OCI-LY3 (cell line): ENCODE measurements at regions not wholly inside any gene's neighbourhood (a gene's known extent, or its start where the extent isn't known, plus 50 kb on each side); places are given as distances from the start of the nearest gene placed in this dataset.

ENCODE experiments used
- H2AFZ ChIP-seq: fragments of 200-600, 300-600 bp; shearing (Covaris generic); 2 replicates; pipeline ENCODE4 v1.6.0; 2014; ENCODE audit warnings: antibody characterized with exemption, low read depth, low read length
- H3K27ac ChIP-seq: fragments of 200-600, 300-600 bp; sonication (generic); 2 replicates; pipeline ENCODE4 v1.5.1; 2014; ENCODE audit warnings: mild to moderate bottlenecking, low read length, moderate library complexity, mixed read lengths
- H3K27me3 ChIP-seq: fragments of 200-600, 300-600 bp; sonication (generic); 2 replicates; pipeline ENCODE4 v1.6.1; 2014; ENCODE audit warnings: low read depth, low read length, mixed read lengths
- H3K36me3 ChIP-seq: fragments of 200-600, 300-600 bp; sonication (generic); replicated peaks from 2 replicates; pipeline ENCODE3; 2014; ENCODE audit warnings: low read depth, low read length, mixed read lengths
- H3K4me1 ChIP-seq: fragments of 300-600, 200-600 bp; sonication (generic); 2 replicates; pipeline ENCODE4 v1.6.1; 2014; ENCODE audit warnings: low read length, mixed read lengths
- H3K4me2 ChIP-seq: fragments of 200-600, 300-600 bp; sonication (generic); 2 replicates; pipeline ENCODE4 v1.6.1; 2014; ENCODE audit warnings: low read length, mixed read lengths
- H3K4me3 ChIP-seq: fragments of 300-600, 200-600 bp; sonication (generic); 2 replicates; pipeline ENCODE4 v1.5.1; 2014; ENCODE audit warnings: antibody characterized with exemption, mild to moderate bottlenecking, low read length, moderate library complexity
- H3K79me2 ChIP-seq: fragments of 300-600, 200-600 bp; shearing (Covaris generic); 2 replicates; pipeline ENCODE4 v1.6.1; 2014; ENCODE audit warnings: mild to moderate bottlenecking, low read length, mixed read lengths
- H3K9ac ChIP-seq: fragments of 300-600, 200-600 bp; shearing (Covaris generic); 2 replicates; pipeline ENCODE4 v1.6.0; 2014; ENCODE audit warnings: mild to moderate bottlenecking, low read length, moderate library complexity
- H3K9me3 ChIP-seq: fragments of 200-600, 300-600 bp; shearing (Covaris generic); 2 replicates; pipeline ENCODE4 v1.6.1; 2014; ENCODE audit warnings: low read length, mixed read lengths; ENCODE audit not compliant: insufficient read depth
- H4K20me1 ChIP-seq: fragments of 200-600, 300-600 bp; sonication (generic); 2 replicates; pipeline ENCODE4 v1.6.1; 2016; ENCODE audit warnings: low read length, mixed read lengths; ENCODE audit not compliant: insufficient read depth
- CTCF ChIP-seq: fragments of 200-600, 300-600 bp; sonication (generic); IDR thresholded peaks from 2 replicates; pipeline ENCODE4 v1.5.1; 2014; ENCODE audit warnings: antibody characterized with exemption, low read length, low read depth
- EZH2phosphoT487 ChIP-seq: fragments of 200-600 bp; shearing (Covaris generic); IDR thresholded peaks from 2 replicates; pipeline ENCODE4 v1.6.1; 2018; ENCODE audit warnings: antibody characterized with exemption, mixed run types, low read depth

- TF ChIP-seq EZH2phosphoT487, result no peak
- TF ChIP-seq CTCF, result no peak
- Histone ChIP-seq H3K9me3 (no peaks in the 10 kb centered on the region), H3K36me3 (no peaks in the 10 kb centered on the region), H3K4me2 (peak overlapping the region; percentile 35), H2AFZ (no peak overlapping the region), H3K4me3 (no peak overlapping the region), H3K4me1 (peaks cover 12% of the 10 kb centered on the region), H3K79me2 (no peaks in the 10 kb centered on the region), H3K27me3 (no peaks in the 10 kb centered on the region), H3K9ac (no peak overlapping the region), H3K27ac (no peak overlapping the region), H4K20me1 (no peaks in the 10 kb centered on the region)
Observed at GRCh38 chrY:9034217-9034616, 303.0 kb upstream of the TSPY4 start.

GRCh38 chrY:9035246-9035645 is 302.0 kb upstream of the TSPY4 start:
- Histone ChIP-seq H3K36me3 (no peaks in the 10 kb centered on the region), H3K79me2 (no peaks in the 10 kb centered on the region), H3K27me3 (no peaks in the 10 kb centered on the region), H3K9me3 (no peaks in the 10 kb centered on the region), H2AFZ (no peak overlapping the region), H3K27ac (no peak overlapping the region), H3K4me3 (no peak overlapping the region), H3K4me2 (no peak overlapping the region), H3K4me1 (peaks cover 12% of the 10 kb centered on the region), H4K20me1 (no peaks in the 10 kb centered on the region), H3K9ac (no peak overlapping the region)
- TF ChIP-seq CTCF (no peak), EZH2phosphoT487 (no peak)

- no peak overlapping the region for H3K4me2 ChIP-seq
- no peaks in the 10 kb centered on the region for H3K36me3 ChIP-seq
- H3K9me3 ChIP-seq, result no peaks in the 10 kb centered on the region
- H3K9ac ChIP-seq, result no peak overlapping the region
- no peak overlapping the region for H3K4me3 ChIP-seq
- TF ChIP-seq EZH2phosphoT487 (no peak), CTCF (peak; percentile 12; the same call in 1 of the 2 replicates)
- no peak overlapping the region for H2AFZ ChIP-seq
- no peaks in the 10 kb centered on the region for H3K27me3 ChIP-seq
- no peaks in the 10 kb centered on the region for H4K20me1 ChIP-seq
- no peaks in the 10 kb centered on the region for H3K4me1 ChIP-seq
- no peak overlapping the region for H3K27ac ChIP-seq
- no peaks in the 10 kb centered on the region for H3K79me2 ChIP-seq
Observed at GRCh38 chrY:9041474-9041873, 295.8 kb upstream of the TSPY4 start.
